ENCODE measurements at regions not wholly inside any gene's neighbourhood (a gene's known extent, or its start where the extent isn't known, plus 50 kb on each side); places are given as distances from the start of the nearest gene placed in this dataset.
"Not testable (repeated sequence)": the region's sequence is repeated elsewhere in the genome, so short reads cannot be mapped to it uniquely, and the experiment has no call there.

GRCh38 chr7:104264285-104264684 lies 56.5 kb upstream of the ORC5 start:
- no peak for DNase-seq (ENCODE audit: low read depth in 2 of 2)

GRCh38 chr7:104267701-104268368 lies 60.0 kb upstream of the ORC5 start:
- no peak for DNase-seq (ENCODE audit: low read depth in 2 of 2)

GRCh38 chr7:104271948-104272347 lies 56.5 kb upstream of the LHFPL3 start:
- no peak for DNase-seq (ENCODE audit: low read depth in 2 of 2)

GRCh38 chr7:104272767-104273384 lies 55.5 kb upstream of the LHFPL3 start:
- peak; percentile 6 to 11 for DNase-seq (ENCODE audit: low read depth in 2 of 2)

GRCh38 chr7:104275900-104276299 lies 52.5 kb upstream of the LHFPL3 start:
- DNase-seq (ENCODE audit: low read depth in 2 of 2): no peak

GRCh38 chr7:104276730-104277129 lies 51.7 kb upstream of the LHFPL3 start:
- DNase-seq (ENCODE audit: low read depth in 2 of 2): not testable (repeated sequence)

All from fibroblast of skin of left quadriceps (primary cell).